ENCODE measurements at regions not wholly inside any gene's neighbourhood (a gene's known extent, or its start where the extent isn't known, plus 50 kb on each side); places are given as distances from the start of the nearest gene placed in this dataset.

- no peak for DNase-seq
- H3K4me1 ChIP-seq = no peaks in the 10 kb centered on the region
- no peak for TF ChIP-seq CTCF (IDR thresholded peaks at IDR 0.05)
- no peak overlapping the region for H3K27ac ChIP-seq
- H3K9me3 ChIP-seq = no peaks in the 10 kb centered on the region
- no peaks in the 10 kb centered on the region for H3K27me3 ChIP-seq
- H3K36me3 ChIP-seq = no peaks in the 10 kb centered on the region
- intact Hi-C loops (cut with DNase I; ENCODE audit: low total_unique reads) = loop anchor here (5.0 kb wide), 1 partner anchor 345 kb away; no protein-coding TSS in a partner anchor
- no peak overlapping the region for H3K4me3 ChIP-seq
Observed at GRCh38 chr18:30566877-30567276, 475.7 kb downstream of the DSC3 start.

GRCh38 chr18:30562231-30562630 lies 480.3 kb downstream of the DSC3 start:
- Histone ChIP-seq H3K4me1 (no peaks in the 10 kb centered on the region), H3K9me3 (no peaks in the 10 kb centered on the region), H3K27ac (no peak overlapping the region), H3K27me3 (no peaks in the 10 kb centered on the region), H3K4me3 (no peak overlapping the region), H3K36me3 (no peaks in the 10 kb centered on the region)
- no peak for TF ChIP-seq CTCF (IDR thresholded peaks at IDR 0.05)
- intact Hi-C loops (cut with DNase I; ENCODE audit: low total_unique reads) = no loop called here
- no peak for DNase-seq

- DNase-seq = no peak
- Histone ChIP-seq H3K9me3 (no peaks in the 10 kb centered on the region), H3K36me3 (no peaks in the 10 kb centered on the region), H3K27me3 (no peaks in the 10 kb centered on the region), H3K4me3 (no peak overlapping the region), H3K4me1 (no peaks in the 10 kb centered on the region), H3K27ac (no peak overlapping the region)
- intact Hi-C loops (cut with DNase I; ENCODE audit: low total_unique reads) = no loop called here
- no peak for TF ChIP-seq CTCF (IDR thresholded peaks at IDR 0.05)
Observed at GRCh38 chr18:30556112-30556511, 486.4 kb downstream of the DSC3 start.

GRCh38 chr18:30545393-30545792 lies 497.1 kb downstream of the DSC3 start:
- Histone ChIP-seq H3K4me3 (no peak overlapping the region), H3K9me3 (no peaks in the 10 kb centered on the region), H3K27me3 (no peaks in the 10 kb centered on the region), H3K27ac (no peak overlapping the region), H3K4me1 (no peaks in the 10 kb centered on the region), H3K36me3 (no peaks in the 10 kb centered on the region)
- intact Hi-C loops (cut with DNase I; ENCODE audit: low total_unique reads) = no loop called here
- DNase-seq = no peak
- no peak for TF ChIP-seq CTCF (IDR thresholded peaks at IDR 0.05)

GRCh38 chr18:30544141-30544540 lies 498.4 kb downstream of the DSC3 start:
- no peaks in the 10 kb centered on the region for H3K36me3 ChIP-seq
- H3K27me3 ChIP-seq = no peaks in the 10 kb centered on the region
- no peak overlapping the region for H3K27ac ChIP-seq
- H3K9me3 ChIP-seq = no peaks in the 10 kb centered on the region
- no peaks in the 10 kb centered on the region for H3K4me1 ChIP-seq
- intact Hi-C loops (cut with DNase I; ENCODE audit: low total_unique reads) = no loop called here
- TF ChIP-seq CTCF (IDR thresholded peaks at IDR 0.05) = no peak
- H3K4me3 ChIP-seq = no peak overlapping the region
- no peak for DNase-seq

- Histone ChIP-seq H3K27ac (no peak overlapping the region), H3K36me3 (no peaks in the 10 kb centered on the region), H3K9me3 (no peaks in the 10 kb centered on the region), H3K4me3 (no peak overlapping the region), H3K27me3 (no peaks in the 10 kb centered on the region), H3K4me1 (no peaks in the 10 kb centered on the region)
- no peak for TF ChIP-seq CTCF (IDR thresholded peaks at IDR 0.05)
- no peak for DNase-seq
- intact Hi-C loops (cut with DNase I; ENCODE audit: low total_unique reads) = no loop called here
Observed at GRCh38 chr18:30533716-30534115, 508.8 kb downstream of the DSC3 start.

All from tibial artery (tissue), 4 donors.